HEK293 (cell line): ENCODE measurements at regions not wholly inside any gene's neighbourhood (a gene's known extent, or its start where the extent isn't known, plus 50 kb on each side); places are given as distances from the start of the nearest gene placed in this dataset.
A peak's percentile ranks its signal among the peaks of the same experiment; 100 is the strongest.

Source experiments
- BCL6B ChIP-seq: fragments of 450-650 bp; formaldehyde crosslinking; IDR thresholded peaks from 2 replicates; pipeline ENCODE4 v1.5.1; 2017; ENCODE audit warnings: missing biosample characterization, missing genetic modification characterization
- HIC1 ChIP-seq: fragments of 450-650 bp; formaldehyde crosslinking; IDR thresholded peaks from 2 replicates; pipeline ENCODE4 v1.5.1; 2016; ENCODE audit warnings: missing biosample characterization, missing genetic modification characterization
- PATZ1 ChIP-seq: fragments of 450-650 bp; formaldehyde crosslinking; IDR thresholded peaks from 2 replicates; pipeline ENCODE4 v1.5.1; 2016; ENCODE audit warnings: missing biosample characterization, missing genetic modification characterization
- SP3 ChIP-seq: fragments of 450-650 bp; formaldehyde crosslinking; IDR thresholded peaks from 2 replicates; pipeline ENCODE4 v1.5.1; 2016; ENCODE audit warnings: missing biosample characterization, missing genetic modification characterization
- SP7 ChIP-seq: fragments of 450-650 bp; formaldehyde crosslinking; IDR thresholded peaks from 2 replicates; pipeline ENCODE4 v1.5.1; 2016; ENCODE audit warnings: missing biosample characterization, missing genetic modification characterization
- ZBTB21 ChIP-seq: fragments of 450-650 bp; formaldehyde crosslinking; IDR thresholded peaks from 2 replicates; pipeline ENCODE4 v1.5.1; 2017; ENCODE audit warnings: missing biosample characterization, missing genetic modification characterization
- ZBTB6 ChIP-seq: fragments of 450-650 bp; formaldehyde crosslinking; IDR thresholded peaks from 2 replicates; pipeline ENCODE4 v1.5.1; 2017; ENCODE audit warnings: missing biosample characterization, missing genetic modification characterization
- ZFHX2 ChIP-seq: fragments of 450-650 bp; formaldehyde crosslinking; conservative IDR thresholded peaks from 2 replicates; pipeline ENCODE4 v1.5.1; 2016; ENCODE audit warnings: missing biosample characterization, missing genetic modification characterization
- ZIC2 ChIP-seq: fragments of 450-650 bp; formaldehyde crosslinking; IDR thresholded peaks from 2 replicates; pipeline ENCODE4 v1.5.1; 2016; ENCODE audit warnings: missing biosample characterization, missing genetic modification characterization
- ZNF202 ChIP-seq: fragments of 450-650 bp; formaldehyde crosslinking; IDR thresholded peaks from 2 replicates; pipeline ENCODE4 v1.5.1; 2016; ENCODE audit warnings: missing biosample characterization, missing genetic modification characterization, borderline replicate concordance
- ZNF211 ChIP-seq: fragments of 450-650 bp; formaldehyde crosslinking; IDR thresholded peaks from 2 replicates; pipeline ENCODE4 v1.5.1; 2016; ENCODE audit warnings: low read depth, missing biosample characterization, missing genetic modification characterization
- ZNF221 ChIP-seq: fragments of 450-650 bp; formaldehyde crosslinking; IDR thresholded peaks from 2 replicates; pipeline ENCODE4 v1.5.1; 2017; ENCODE audit warnings: missing biosample characterization, missing genetic modification characterization, borderline replicate concordance
- ZNF223 ChIP-seq: fragments of 450-650 bp; formaldehyde crosslinking; IDR thresholded peaks from 2 replicates; pipeline ENCODE4 v1.5.1; 2016; ENCODE audit warnings: missing biosample characterization, missing genetic modification characterization
- ZNF37A ChIP-seq: fragments of 450-650 bp; IDR thresholded peaks from 2 replicates; pipeline ENCODE4 v1.5.1; 2018; ENCODE audit warnings: missing biosample characterization, missing genetic modification characterization
- ZNF404 ChIP-seq: fragments of 450-650 bp; formaldehyde crosslinking; IDR thresholded peaks from 2 replicates; pipeline ENCODE4 v1.5.1; 2017; ENCODE audit warnings: missing biosample characterization, missing genetic modification characterization
- ZNF416 ChIP-seq: fragments of 450-650 bp; formaldehyde crosslinking; IDR thresholded peaks from 2 replicates; pipeline ENCODE4 v1.5.1; 2016; ENCODE audit warnings: missing biosample characterization, missing genetic modification characterization
- ZNF449 ChIP-seq: fragments of 450-650 bp; formaldehyde crosslinking; IDR thresholded peaks from 2 replicates; pipeline ENCODE4 v1.5.1; 2017; ENCODE audit warnings: missing biosample characterization, mild to moderate bottlenecking, missing genetic modification characterization, moderate library complexity
- ZNF473 ChIP-seq: fragments of 450-650 bp; formaldehyde crosslinking; IDR thresholded peaks from 2 replicates; pipeline ENCODE4 v1.5.1; 2017; ENCODE audit warnings: missing biosample characterization, missing genetic modification characterization
- ZNF518A ChIP-seq: fragments of 450-650 bp; formaldehyde crosslinking; conservative IDR thresholded peaks from 2 replicates; pipeline ENCODE4 v1.5.1; 2016; ENCODE audit warnings: low read depth, missing biosample characterization, missing genetic modification characterization
- ZNF585B ChIP-seq: fragments of 450-650 bp; formaldehyde crosslinking; IDR thresholded peaks from 2 replicates; pipeline ENCODE4 v1.5.1; 2016; ENCODE audit warnings: missing biosample characterization, missing genetic modification characterization
- ZNF621 ChIP-seq: fragments of 450-650 bp; formaldehyde crosslinking; IDR thresholded peaks from 2 replicates; pipeline ENCODE4 v1.5.1; 2017; ENCODE audit warnings: missing biosample characterization, missing genetic modification characterization
- ZNF664 ChIP-seq: fragments of 450-650 bp; formaldehyde crosslinking; IDR thresholded peaks from 2 replicates; pipeline ENCODE4 v1.5.1; 2016; ENCODE audit warnings: missing biosample characterization, missing genetic modification characterization

- 0 out of 2 replicates have a peak, but pooled peaks have one; percentile 11 for TF ChIP-seq ZNF518A
- no peak for TF ChIP-seq ZNF585B (tag by site-specific recombination)
- TF ChIP-seq ZNF449 (tag by site-specific recombination) = no peak
- peak; percentile 49 for TF ChIP-seq ZBTB21 (tag by site-specific recombination)
- TF ChIP-seq ZNF416 (tag by site-specific recombination) = no peak
- TF ChIP-seq ZNF211 (tag by site-specific recombination) = no peak
- TF ChIP-seq ZNF223 (tag by site-specific recombination) = no peak
- TF ChIP-seq ZNF221 (tag by site-specific recombination) = no peak
- no peak for TF ChIP-seq ZFHX2 (tag by site-specific recombination)
- TF ChIP-seq ZNF202 = no peak
- TF ChIP-seq PATZ1 = peak; percentile 45; the same call in 1 of the 2 replicates
- peak; percentile 97 for TF ChIP-seq SP7
- TF ChIP-seq ZIC2 = no peak
- TF ChIP-seq ZNF404 (tag by site-specific recombination) = no peak
- TF ChIP-seq ZNF621 (tag by site-specific recombination) = no peak
- TF ChIP-seq ZBTB6 (tag by site-specific recombination) = no peak
- no peak for TF ChIP-seq BCL6B (tag by site-specific recombination)
- TF ChIP-seq SP3 (tag by site-specific recombination) = no peak
- no peak for TF ChIP-seq ZNF473
- no peak for TF ChIP-seq ZNF37A (tag by site-specific recombination)
- peak; percentile 61 for TF ChIP-seq ZNF664
- TF ChIP-seq HIC1 (tag by site-specific recombination) = no peak
These were observed 301.4 kb downstream of the AHR start (continued) for GRCh38 chr7:17599733-17600339.
